HG03103 (cell line): ENCODE measurements at regions not wholly inside any gene's neighbourhood (a gene's known extent, or its start where the extent isn't known, plus 50 kb on each side); places are given as distances from the start of the nearest gene placed in this dataset.

ENCODE experiments used
- ATAC-seq: cut with Tn5 transposase; IDR thresholded peaks from one replicate; pipeline ENCODE4 v1.9.1; 2021; ENCODE audit warnings: low read depth; ENCODE audit not compliant: unreplicated experiment

GRCh38 chr7:12879139-12879538 is 191.7 kb downstream of the ARL4A start:
- no peak for ATAC-seq

GRCh38 chr7:12881712-12882111 is 194.3 kb downstream of the ARL4A start:
- no peak for ATAC-seq

DNA sequence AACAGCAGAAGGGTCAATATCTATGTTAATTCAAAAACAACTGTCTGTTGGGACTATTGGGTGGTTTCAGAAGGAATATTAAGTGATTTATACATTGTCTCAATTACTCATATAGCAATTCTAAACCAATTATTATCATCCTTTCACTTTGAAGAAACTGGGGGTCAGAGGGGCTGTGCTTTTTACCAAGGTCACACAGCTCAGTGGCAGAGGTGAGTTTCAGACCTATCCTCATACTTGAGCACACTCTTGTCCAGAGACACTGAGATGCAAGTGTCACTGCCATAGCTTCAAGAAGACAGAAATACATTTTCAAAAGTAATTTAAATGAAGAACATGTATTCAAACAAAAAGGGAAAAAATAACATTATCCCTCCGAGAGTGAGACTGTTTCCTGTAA is 195.3 kb downstream of the ARL4A start:
- no peak for ATAC-seq

DNA sequence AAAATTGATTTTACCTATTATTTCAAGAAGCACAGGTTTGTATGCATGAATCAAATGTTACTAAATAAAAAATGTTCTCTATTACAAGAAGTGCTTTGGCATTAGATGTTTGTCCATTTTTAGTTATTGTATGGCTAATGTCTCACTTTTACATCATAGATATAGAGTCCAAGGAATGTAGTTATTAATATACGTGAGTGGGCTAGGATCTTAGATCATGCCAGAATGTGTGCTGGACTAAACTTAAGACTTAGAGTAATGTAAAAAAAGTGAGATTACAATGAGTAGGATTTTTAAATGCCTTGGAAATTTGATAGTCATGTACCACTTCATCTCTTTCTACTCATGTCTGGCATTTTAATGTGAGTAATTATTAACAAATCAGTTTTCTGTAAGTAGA is 196.6 kb downstream of the ARL4A start:
- no peak for ATAC-seq

- ATAC-seq: no peak
Observed at GRCh38 chr7:12884856-12885440, 197.5 kb downstream of the ARL4A start.

- no peak for ATAC-seq
Observed at GRCh38 chr7:12888717-12889116, 201.3 kb downstream of the ARL4A start.

GRCh38 chr7:12889391-12889790 is 202.0 kb downstream of the ARL4A start:
- ATAC-seq: no peak

DNA sequence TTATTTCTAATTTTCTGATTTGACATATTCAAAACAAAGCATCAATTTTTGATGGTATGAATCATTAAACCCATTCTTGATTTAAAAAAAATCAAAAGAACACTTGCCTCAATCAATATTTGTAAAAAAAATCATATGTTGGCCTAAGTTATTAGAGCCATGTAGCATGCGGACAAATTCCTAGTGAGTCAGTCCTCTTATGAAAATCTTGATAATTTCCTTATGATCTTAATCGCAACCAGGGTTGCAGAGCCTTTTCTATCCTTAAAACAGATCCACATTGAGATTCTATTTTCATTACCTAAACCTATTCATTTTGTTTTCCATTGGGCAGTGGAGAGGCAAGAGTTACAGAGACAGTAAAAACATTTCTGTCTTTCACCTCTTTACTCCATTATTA is 203.2 kb downstream of the ARL4A start:
- no peak for ATAC-seq

- ATAC-seq: no peak
Observed at GRCh38 chr7:12893292-12893691, 205.9 kb downstream of the ARL4A start.

GRCh38 chr7:12895296-12895695 is 207.9 kb downstream of the ARL4A start:
- ATAC-seq: no peak

DNA sequence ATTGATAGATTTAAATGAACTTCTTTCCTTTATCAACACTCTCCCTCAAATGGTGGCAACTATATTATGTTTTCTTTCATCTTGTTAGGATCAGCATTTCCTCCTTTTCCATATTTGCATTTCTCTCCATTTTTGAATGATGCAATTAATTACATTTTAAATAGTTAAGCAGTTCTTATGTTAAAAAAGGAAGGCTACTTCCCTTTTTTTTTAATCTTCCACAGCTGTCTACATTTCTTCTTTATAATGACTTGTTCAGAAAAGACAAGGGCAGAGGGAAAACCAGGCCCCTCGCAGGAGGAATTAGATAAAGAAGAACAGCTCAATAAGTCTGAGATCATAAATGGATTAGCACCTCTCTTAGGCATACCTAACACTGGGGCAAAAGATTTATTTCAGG is 208.9 kb downstream of the ARL4A start:
- no peak for ATAC-seq

- ATAC-seq: no peak
Observed at GRCh38 chr7:12898004-12898403, 210.6 kb downstream of the ARL4A start.

DNA sequence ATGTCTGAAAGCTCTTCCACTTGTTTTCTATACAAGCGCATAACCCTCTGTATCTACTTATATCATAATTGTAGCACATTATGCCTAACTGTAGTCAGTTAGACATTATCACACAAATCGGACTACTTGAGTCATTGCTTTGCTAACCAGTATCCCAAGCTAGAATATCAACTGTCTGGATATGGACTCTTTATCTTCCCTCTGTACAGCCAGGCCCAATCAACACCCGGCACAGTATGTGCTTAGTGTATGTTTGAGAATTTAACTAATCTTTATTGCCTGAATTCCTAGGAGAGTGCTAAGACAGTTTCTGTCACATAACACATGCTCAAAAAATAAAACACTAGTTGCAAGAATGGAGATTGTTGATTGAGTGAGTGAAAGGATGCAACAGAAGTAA is 211.2 kb downstream of the ARL4A start:
- no peak for ATAC-seq

DNA sequence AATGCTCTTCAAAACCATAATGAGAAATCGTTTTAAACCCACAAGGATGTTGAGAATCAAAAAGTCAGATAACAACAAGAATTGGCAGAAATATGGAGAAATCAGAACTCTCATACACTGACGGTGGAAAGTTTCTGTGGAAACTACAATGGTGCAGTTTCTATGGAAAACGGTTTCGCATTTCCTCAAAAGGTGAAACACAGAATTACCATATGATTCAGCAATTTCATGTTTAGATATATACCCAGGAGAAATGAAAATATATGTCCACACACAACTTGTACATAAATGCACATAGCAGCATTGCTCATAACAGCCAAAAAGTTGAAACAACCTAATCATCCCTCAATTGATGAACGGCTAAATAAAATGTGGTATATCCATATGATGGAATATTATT is 218.2 kb downstream of the ARL4A start:
- ATAC-seq: no peak

GRCh38 chr7:12907774-12908173 is 220.3 kb downstream of the ARL4A start:
- ATAC-seq: no peak

- ATAC-seq: no peak
Observed at GRCh38 chr7:12909483-12909882, 222.1 kb downstream of the ARL4A start.

DNA sequence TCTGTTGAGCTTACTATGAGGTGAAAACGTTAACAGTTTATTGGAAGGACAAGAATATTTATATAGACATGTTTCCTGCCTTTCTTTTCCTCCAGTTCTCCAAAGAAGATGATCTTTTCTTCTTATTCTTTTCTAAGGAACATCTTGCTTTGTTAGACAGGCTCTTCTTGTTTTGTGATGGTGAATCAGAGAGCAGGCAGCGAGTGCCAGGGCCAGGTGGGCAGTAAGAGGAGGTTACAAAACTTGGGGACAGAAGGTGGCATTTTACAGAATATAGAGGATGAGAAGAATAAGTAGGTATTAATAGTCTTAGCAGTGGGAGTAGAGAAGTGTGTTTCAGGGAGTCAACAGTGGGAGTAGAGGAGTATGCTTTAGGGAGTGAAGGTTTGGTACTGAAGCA is 223.6 kb downstream of the ARL4A start:
- ATAC-seq: no peak

GRCh38 chr7:12913002-12913401 is 225.6 kb downstream of the ARL4A start:
- ATAC-seq: no peak

DNA sequence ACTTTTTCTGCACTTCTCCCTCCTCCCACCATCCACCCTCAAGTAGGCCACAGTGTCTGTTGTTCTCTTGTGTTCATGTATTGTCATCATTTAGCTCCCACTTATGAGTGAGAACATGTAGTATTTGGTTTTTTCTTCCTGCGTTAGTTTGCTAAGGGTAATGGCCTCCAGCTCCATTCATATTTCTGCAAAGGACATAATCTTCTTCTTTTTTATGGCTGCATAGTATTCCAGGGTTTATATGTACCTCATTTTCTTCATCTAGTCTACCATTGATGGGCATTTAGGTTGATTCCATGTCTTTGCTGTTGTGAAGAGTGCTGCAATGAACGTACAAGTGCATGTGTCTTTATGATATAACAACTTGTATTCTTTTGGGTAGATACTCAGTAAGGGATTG is 230.4 kb downstream of the ARL4A start:
- ATAC-seq: no peak

DNA sequence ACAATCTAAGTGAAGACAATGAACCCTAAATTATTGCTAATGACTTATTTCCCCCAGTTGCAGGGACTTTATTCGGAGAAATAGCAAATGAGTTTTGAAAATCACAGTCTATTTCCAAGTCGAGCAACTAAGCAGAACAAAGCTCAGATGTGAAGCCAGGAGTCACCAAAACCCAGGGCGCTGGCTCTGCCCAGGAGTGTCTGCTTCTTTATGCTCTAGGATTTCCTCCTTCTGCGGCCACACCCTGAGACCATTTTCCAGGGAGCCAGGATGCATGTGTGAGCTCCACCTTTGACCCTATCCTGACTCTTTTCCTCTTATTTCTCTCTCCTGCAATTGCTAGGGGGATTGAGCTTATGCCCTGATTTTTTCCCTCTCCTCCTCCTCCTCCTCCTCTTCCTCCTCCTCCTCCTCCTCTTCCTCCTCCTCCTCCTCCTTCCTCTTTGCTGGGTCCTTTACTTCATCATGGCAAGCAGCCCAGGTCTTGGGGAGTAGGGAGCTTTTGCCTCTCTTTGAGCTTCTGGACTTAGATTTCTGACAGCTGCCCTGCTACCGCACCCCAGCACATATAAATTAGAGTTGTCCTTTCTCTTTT is 234.4 kb downstream of the ARL4A start:
- ATAC-seq: no peak

- ATAC-seq: no peak
Observed at GRCh38 chr7:12923971-12924370, 236.5 kb downstream of the ARL4A start.

- ATAC-seq: no peak
Observed at GRCh38 chr7:12926206-12926605, 238.8 kb downstream of the ARL4A start.
